ENCODE measurements at regions not wholly inside any gene's neighbourhood (a gene's known extent, or its start where the extent isn't known, plus 50 kb on each side); places are given as distances from the start of the nearest gene placed in this dataset.
A peak's percentile ranks its signal among the peaks of the same experiment; 100 is the strongest.

DNA sequence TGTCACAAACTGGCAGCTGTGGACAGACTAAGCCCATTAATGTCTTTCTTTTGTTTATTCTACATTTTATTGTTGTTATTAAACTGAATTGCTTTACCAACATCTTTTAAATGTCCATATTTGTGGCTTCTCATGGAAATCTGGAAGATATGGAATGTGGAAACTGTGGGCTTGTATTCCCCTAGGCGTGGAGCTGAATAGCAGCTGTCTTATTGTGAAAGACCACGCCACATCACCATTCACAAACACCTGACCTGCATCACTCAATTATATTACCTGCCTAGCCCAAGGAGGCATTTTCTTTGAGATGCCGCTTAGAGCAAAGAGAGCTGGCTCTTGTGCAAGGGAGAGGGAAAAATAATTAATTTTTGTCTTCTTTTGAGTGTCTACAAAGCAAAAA, 96.9 kb upstream of the GPRIN3 start:
- H2BK120ac ChIP-seq (ENCODE audit: low read depth, low read length) = no peak overlapping the region
- no peak overlapping the region for H2AK5ac ChIP-seq (ENCODE audit: low read length)
- H3K56ac ChIP-seq (ENCODE audit: low read length) = no peak overlapping the region
- H2BK15ac ChIP-seq (replicated peaks; ENCODE audit: low read depth) = no peak overlapping the region
- no peak overlapping the region for H2BK5ac ChIP-seq (ENCODE audit: low read length)
- H3K79me2 ChIP-seq (ENCODE audit: control insufficient read depth, insufficient read depth, low read length) = no peaks in the 10 kb centered on the region
- H3K23ac ChIP-seq (ENCODE audit: low read length) = no peak overlapping the region
- no peak overlapping the region for H3K9ac ChIP-seq (ENCODE audit: low read length)
- no peak overlapping the region for H3K27ac ChIP-seq (ENCODE audit: low read depth, low read length)
- H3K36me3 ChIP-seq (ENCODE audit: control insufficient read depth, insufficient read depth, low read length) = no peaks in the 10 kb centered on the region
- H3K4ac ChIP-seq (ENCODE audit: low read depth, low read length) = no peak overlapping the region
- H4K5ac ChIP-seq (ENCODE audit: low read length) = no peak overlapping the region
- H4K8ac ChIP-seq (ENCODE audit: low read depth, low read length) = no peak overlapping the region
- no peak overlapping the region for H3K4me2 ChIP-seq (ENCODE audit: low read length)
- WGBS (ENCODE audit: extremely low coverage, insufficient coverage, low lambda C conversion rate) = no CpG with 5 or more reads among the region's 3 CpGs
- no peaks in the 10 kb centered on the region for H3K79me1 ChIP-seq (ENCODE audit: low read length)
- H3K18ac ChIP-seq (ENCODE audit: low read length) = no peak overlapping the region
- H3K4me3 ChIP-seq (ENCODE audit: low read length) = no peak overlapping the region
- H3K4me1 ChIP-seq (ENCODE audit: control insufficient read depth, low read depth, low read length) = no peaks in the 10 kb centered on the region
- no peak for DNase-seq
- no peaks in the 10 kb centered on the region for H3K27me3 ChIP-seq (ENCODE audit: insufficient read depth, low read length, poor library complexity)

DNA sequence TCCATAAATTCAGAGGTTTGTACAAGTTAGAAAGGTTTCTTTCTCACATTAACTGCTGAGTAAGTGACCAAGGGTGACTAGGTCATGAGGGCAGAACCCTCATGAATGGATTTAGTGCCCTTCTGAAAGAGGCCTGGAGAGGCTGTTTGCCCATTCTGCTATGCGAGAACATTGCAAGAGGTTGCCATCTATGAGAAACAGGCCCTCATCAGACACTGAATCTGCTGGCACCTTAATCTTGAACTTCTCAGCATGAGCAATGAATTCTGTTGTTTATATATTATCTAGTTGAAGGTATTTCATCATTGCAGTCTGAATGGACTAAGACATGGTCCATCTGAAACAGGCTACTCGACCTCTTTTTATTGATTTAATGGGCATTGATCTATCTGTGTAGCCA, 96.2 kb upstream of the GPRIN3 start:
- no peak overlapping the region for H3K27ac ChIP-seq (ENCODE audit: low read depth, low read length)
- no peak overlapping the region for H3K23ac ChIP-seq (ENCODE audit: low read length)
- no peak overlapping the region for H3K4me3 ChIP-seq (ENCODE audit: low read length)
- H3K79me1 ChIP-seq (ENCODE audit: low read length) = no peaks in the 10 kb centered on the region
- H4K5ac ChIP-seq (ENCODE audit: low read length) = no peak overlapping the region
- no peaks in the 10 kb centered on the region for H3K4me1 ChIP-seq (ENCODE audit: control insufficient read depth, low read depth, low read length)
- no peak overlapping the region for H3K4ac ChIP-seq (ENCODE audit: low read depth, low read length)
- no peaks in the 10 kb centered on the region for H3K36me3 ChIP-seq (ENCODE audit: control insufficient read depth, insufficient read depth, low read length)
- H3K18ac ChIP-seq (ENCODE audit: low read length) = no peak overlapping the region
- WGBS (ENCODE audit: extremely low coverage, insufficient coverage, low lambda C conversion rate) = no CpG with 5 or more reads among the region's 2 CpGs
- H2AK5ac ChIP-seq (ENCODE audit: low read length) = no peak overlapping the region
- no peak overlapping the region for H2BK15ac ChIP-seq (replicated peaks; ENCODE audit: low read depth)
- H3K9ac ChIP-seq (ENCODE audit: low read length) = no peak overlapping the region
- H2BK5ac ChIP-seq (ENCODE audit: low read length) = no peak overlapping the region
- H3K4me2 ChIP-seq (ENCODE audit: low read length) = no peak overlapping the region
- no peak overlapping the region for H4K8ac ChIP-seq (ENCODE audit: low read depth, low read length)
- no peak overlapping the region for H2BK120ac ChIP-seq (ENCODE audit: low read depth, low read length)
- no peak for DNase-seq
- H3K56ac ChIP-seq (ENCODE audit: low read length) = no peak overlapping the region
- no peaks in the 10 kb centered on the region for H3K79me2 ChIP-seq (ENCODE audit: control insufficient read depth, insufficient read depth, low read length)
- no peaks in the 10 kb centered on the region for H3K27me3 ChIP-seq (ENCODE audit: insufficient read depth, low read length, poor library complexity)

GRCh38 chr4:89400287-89401035, 92.9 kb upstream of the GPRIN3 start:
- 100% methylated on average over 2 of the region's 7 CpGs for WGBS (ENCODE audit: extremely low coverage, insufficient coverage, low lambda C conversion rate)
- Histone ChIP-seq H2AK5ac (ENCODE audit: low read length) (no peak overlapping the region), H4K8ac (ENCODE audit: low read depth, low read length) (no peak overlapping the region), H2BK5ac (ENCODE audit: low read length) (no peak overlapping the region), H3K79me1 (ENCODE audit: low read length) (no peaks in the 10 kb centered on the region), H3K27ac (ENCODE audit: low read depth, low read length) (no peak overlapping the region), H3K79me2 (ENCODE audit: control insufficient read depth, insufficient read depth, low read length) (no peaks in the 10 kb centered on the region), H3K9ac (ENCODE audit: low read length) (no peak overlapping the region), H3K36me3 (ENCODE audit: control insufficient read depth, insufficient read depth, low read length) (no peaks in the 10 kb centered on the region), H3K4me1 (ENCODE audit: control insufficient read depth, low read depth, low read length) (no peaks in the 10 kb centered on the region), H4K5ac (ENCODE audit: low read length) (no peak overlapping the region), H3K27me3 (ENCODE audit: insufficient read depth, low read length, poor library complexity) (no peaks in the 10 kb centered on the region), H3K56ac (ENCODE audit: low read length) (no peak overlapping the region), H3K4ac (ENCODE audit: low read depth, low read length) (no peak overlapping the region), H2BK120ac (ENCODE audit: low read depth, low read length) (no peak overlapping the region), H2BK15ac (replicated peaks; ENCODE audit: low read depth) (no peak overlapping the region), H3K23ac (ENCODE audit: low read length) (no peak overlapping the region), H3K18ac (ENCODE audit: low read length) (no peak overlapping the region), H3K4me3 (ENCODE audit: low read length) (no peak overlapping the region), H3K4me2 (ENCODE audit: low read length) (no peak overlapping the region)
- peak; percentile 54 for DNase-seq

GRCh38 chr4:89398644-89399043, 91.0 kb upstream of the GPRIN3 start:
- H3K4me2 ChIP-seq (ENCODE audit: low read length) = no peak overlapping the region
- H3K79me2 ChIP-seq (ENCODE audit: control insufficient read depth, insufficient read depth, low read length) = no peaks in the 10 kb centered on the region
- no peaks in the 10 kb centered on the region for H3K27me3 ChIP-seq (ENCODE audit: insufficient read depth, low read length, poor library complexity)
- no peak overlapping the region for H4K8ac ChIP-seq (ENCODE audit: low read depth, low read length)
- H4K5ac ChIP-seq (ENCODE audit: low read length) = no peak overlapping the region
- H3K23ac ChIP-seq (ENCODE audit: low read length) = no peak overlapping the region
- no peaks in the 10 kb centered on the region for H3K36me3 ChIP-seq (ENCODE audit: control insufficient read depth, insufficient read depth, low read length)
- no peak overlapping the region for H3K4ac ChIP-seq (ENCODE audit: low read depth, low read length)
- no peak overlapping the region for H3K4me3 ChIP-seq (ENCODE audit: low read length)
- H2BK120ac ChIP-seq (ENCODE audit: low read depth, low read length) = no peak overlapping the region
- DNase-seq = no peak
- H3K79me1 ChIP-seq (ENCODE audit: low read length) = no peaks in the 10 kb centered on the region
- no peak overlapping the region for H2BK5ac ChIP-seq (ENCODE audit: low read length)
- H3K9ac ChIP-seq (ENCODE audit: low read length) = no peak overlapping the region
- H3K27ac ChIP-seq (ENCODE audit: low read depth, low read length) = no peak overlapping the region
- H3K4me1 ChIP-seq (ENCODE audit: control insufficient read depth, low read depth, low read length) = no peaks in the 10 kb centered on the region
- no peak overlapping the region for H2AK5ac ChIP-seq (ENCODE audit: low read length)
- no peak overlapping the region for H2BK15ac ChIP-seq (replicated peaks; ENCODE audit: low read depth)
- no peak overlapping the region for H3K18ac ChIP-seq (ENCODE audit: low read length)
- no peak overlapping the region for H3K56ac ChIP-seq (ENCODE audit: low read length)

DNA sequence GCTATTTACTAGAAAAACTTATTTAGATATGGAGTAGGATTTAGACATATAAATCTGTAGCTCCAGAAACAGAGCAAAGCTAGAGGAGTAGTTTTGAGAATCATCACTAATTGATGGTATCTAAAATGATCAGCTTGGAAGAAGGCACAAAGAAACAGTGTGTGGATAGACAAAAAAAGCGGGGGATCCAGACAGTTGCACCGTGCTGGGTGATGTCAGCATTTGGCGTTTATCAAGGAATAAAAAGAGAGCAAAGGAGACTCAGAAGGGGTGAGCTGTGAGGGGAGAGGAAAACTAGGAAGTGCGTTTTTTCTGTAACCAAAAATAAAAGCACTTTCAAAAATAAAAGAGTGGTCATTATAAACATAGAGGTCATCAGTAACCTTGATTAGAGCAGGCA, 90.5 kb upstream of the GPRIN3 start:
- no peaks in the 10 kb centered on the region for H3K27me3 ChIP-seq (ENCODE audit: insufficient read depth, low read length, poor library complexity)
- no peak overlapping the region for H3K9ac ChIP-seq (ENCODE audit: low read length)
- H2BK5ac ChIP-seq (ENCODE audit: low read length) = no peak overlapping the region
- no peaks in the 10 kb centered on the region for H3K36me3 ChIP-seq (ENCODE audit: control insufficient read depth, insufficient read depth, low read length)
- no peak overlapping the region for H3K4me2 ChIP-seq (ENCODE audit: low read length)
- no peak overlapping the region for H3K27ac ChIP-seq (ENCODE audit: low read depth, low read length)
- no peak overlapping the region for H2AK5ac ChIP-seq (ENCODE audit: low read length)
- H3K23ac ChIP-seq (ENCODE audit: low read length) = no peak overlapping the region
- no peak overlapping the region for H3K56ac ChIP-seq (ENCODE audit: low read length)
- no peaks in the 10 kb centered on the region for H3K4me1 ChIP-seq (ENCODE audit: control insufficient read depth, low read depth, low read length)
- H4K8ac ChIP-seq (ENCODE audit: low read depth, low read length) = no peak overlapping the region
- no CpG with 5 or more reads among the region's 4 CpGs for WGBS (ENCODE audit: extremely low coverage, insufficient coverage, low lambda C conversion rate)
- H2BK15ac ChIP-seq (replicated peaks; ENCODE audit: low read depth) = no peak overlapping the region
- H3K4me3 ChIP-seq (ENCODE audit: low read length) = no peak overlapping the region
- no peak for DNase-seq
- no peaks in the 10 kb centered on the region for H3K79me1 ChIP-seq (ENCODE audit: low read length)
- no peak overlapping the region for H3K4ac ChIP-seq (ENCODE audit: low read depth, low read length)
- no peak overlapping the region for H2BK120ac ChIP-seq (ENCODE audit: low read depth, low read length)
- H3K18ac ChIP-seq (ENCODE audit: low read length) = no peak overlapping the region
- H3K79me2 ChIP-seq (ENCODE audit: control insufficient read depth, insufficient read depth, low read length) = no peaks in the 10 kb centered on the region
- no peak overlapping the region for H4K5ac ChIP-seq (ENCODE audit: low read length)

- Histone ChIP-seq H3K4me3 (ENCODE audit: low read length) (no peak overlapping the region), H3K27ac (ENCODE audit: low read depth, low read length) (no peak overlapping the region), H3K79me1 (ENCODE audit: low read length) (no peaks in the 10 kb centered on the region), H3K56ac (ENCODE audit: low read length) (no peak overlapping the region), H2BK5ac (ENCODE audit: low read length) (no peak overlapping the region), H3K18ac (ENCODE audit: low read length) (no peak overlapping the region), H3K23ac (ENCODE audit: low read length) (no peak overlapping the region), H2BK15ac (replicated peaks; ENCODE audit: low read depth) (no peak overlapping the region), H3K79me2 (ENCODE audit: control insufficient read depth, insufficient read depth, low read length) (no peaks in the 10 kb centered on the region), H2AK5ac (ENCODE audit: low read length) (no peak overlapping the region), H3K4ac (ENCODE audit: low read depth, low read length) (no peak overlapping the region), H2BK120ac (ENCODE audit: low read depth, low read length) (no peak overlapping the region), H3K4me1 (ENCODE audit: control insufficient read depth, low read depth, low read length) (no peaks in the 10 kb centered on the region), H3K4me2 (ENCODE audit: low read length) (no peak overlapping the region), H3K9ac (ENCODE audit: low read length) (no peak overlapping the region), H4K5ac (ENCODE audit: low read length) (no peak overlapping the region), H3K36me3 (ENCODE audit: control insufficient read depth, insufficient read depth, low read length) (no peaks in the 10 kb centered on the region), H3K27me3 (ENCODE audit: insufficient read depth, low read length, poor library complexity) (no peaks in the 10 kb centered on the region), H4K8ac (ENCODE audit: low read depth, low read length) (no peak overlapping the region)
- whole genome bisulfite sequencing (ENCODE audit: extremely low coverage, insufficient coverage, low lambda C conversion rate) = no CpG with 5 or more reads among the region's 1 CpG
- no peak for DNase-seq
These were observed 89.8 kb upstream of the GPRIN3 start for GRCh38 chr4:89397441-89397840.

Data from mesendoderm (in vitro differentiated cells).